ENCODE measurements at regions not wholly inside any gene's neighbourhood (a gene's known extent, or its start where the extent isn't known, plus 50 kb on each side); places are given as distances from the start of the nearest gene placed in this dataset.
"Not testable (repeated sequence)": the region's sequence is repeated elsewhere in the genome, so short reads cannot be mapped to it uniquely, and the experiment has no call there.

DNA sequence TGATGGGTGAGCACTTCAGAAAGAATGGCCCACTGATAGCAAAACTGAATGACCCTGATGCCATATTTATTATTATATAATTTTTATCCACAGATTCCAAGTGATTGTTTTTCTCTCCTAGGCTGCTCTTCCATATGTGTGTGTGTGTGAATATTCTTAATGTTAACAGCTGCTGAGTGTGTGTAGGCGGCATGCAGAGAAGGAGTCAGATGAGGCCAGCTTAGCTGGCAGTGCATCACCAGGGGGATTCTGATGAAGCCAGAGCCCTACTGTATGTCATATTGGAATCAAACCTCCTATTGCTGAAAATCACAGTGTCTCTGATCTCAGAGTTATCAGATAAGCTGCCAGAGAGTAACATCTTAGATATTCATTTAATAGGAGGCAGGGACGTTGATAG is 177.1 kb downstream of the DMAC1 start:
- no peak for DNase-seq (ENCODE audit: low spot score)

DNA sequence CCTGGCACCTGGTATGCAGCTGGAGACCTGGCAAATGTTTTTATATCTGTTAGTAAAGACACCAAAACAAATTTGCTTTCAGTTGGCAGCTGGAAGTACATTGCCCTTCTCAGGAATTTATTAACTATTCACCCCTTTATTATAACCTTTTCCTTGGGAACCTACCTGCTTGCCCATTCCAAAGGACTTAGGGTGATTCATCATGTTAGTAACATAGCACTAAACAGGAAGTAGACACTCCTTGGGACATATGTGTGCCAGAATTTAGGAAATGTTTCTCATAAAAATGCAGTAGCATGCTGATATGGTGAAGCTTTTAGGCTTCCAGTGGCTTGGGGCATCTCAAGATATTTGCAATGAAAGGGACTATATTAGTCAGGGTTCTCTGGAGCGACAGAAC is 184.2 kb downstream of the DMAC1 start:
- DNase-seq (ENCODE audit: low spot score): no peak

GRCh38 chr9:7613931-7614330 is 185.6 kb downstream of the DMAC1 start:
- no peak for DNase-seq (ENCODE audit: low spot score)

- no peak for DNase-seq (ENCODE audit: low spot score)
Observed at GRCh38 chr9:7608261-7608660, 191.3 kb downstream of the DMAC1 start.

GRCh38 chr9:7607421-7607820 is 192.2 kb downstream of the DMAC1 start:
- no peak for DNase-seq (ENCODE audit: low spot score)

DNA sequence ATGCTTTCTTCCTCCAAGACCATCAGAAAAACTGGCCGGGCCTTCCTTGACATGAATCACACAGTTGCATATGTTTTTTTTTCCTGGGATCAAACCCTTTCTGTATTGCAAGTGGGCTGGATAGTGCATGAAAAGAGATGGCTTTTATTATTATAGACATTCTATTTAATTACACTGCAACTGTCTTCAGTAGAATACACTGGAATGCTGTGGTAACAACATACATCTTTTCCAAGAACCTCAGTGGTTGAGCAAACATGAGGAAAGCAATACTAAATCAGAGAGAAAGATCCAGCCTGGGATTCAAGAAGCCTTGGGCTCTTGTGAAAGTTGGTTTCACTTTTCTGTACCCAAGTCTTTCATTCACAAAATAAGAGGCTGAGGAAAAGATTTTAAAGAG is 193.0 kb downstream of the DMAC1 start:
- no peak for DNase-seq (ENCODE audit: low spot score)

GRCh38 chr9:7601739-7602138 is 197.8 kb downstream of the DMAC1 start:
- DNase-seq (ENCODE audit: low spot score): no peak

DNA sequence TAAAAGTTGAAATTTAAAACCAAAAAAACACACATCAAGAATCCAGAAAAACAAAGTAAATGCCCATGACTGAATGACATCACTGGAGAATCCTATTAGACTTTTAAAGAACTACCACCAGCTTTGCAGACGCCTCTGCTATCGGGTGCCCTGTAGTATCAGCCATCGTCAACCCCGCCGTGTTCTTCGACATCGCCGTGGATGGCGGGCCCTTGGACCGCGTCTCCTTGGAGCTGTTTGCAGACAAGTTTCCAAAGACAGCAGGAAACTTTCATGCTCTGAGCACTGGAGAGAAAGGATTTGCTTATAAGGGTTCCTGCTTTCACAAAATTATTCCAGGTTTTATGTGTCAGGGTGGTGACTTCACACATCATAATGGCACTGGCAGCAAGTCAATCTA is 201.9 kb downstream of the DMAC1 start:
- no peak for DNase-seq (ENCODE audit: low spot score)

DNA sequence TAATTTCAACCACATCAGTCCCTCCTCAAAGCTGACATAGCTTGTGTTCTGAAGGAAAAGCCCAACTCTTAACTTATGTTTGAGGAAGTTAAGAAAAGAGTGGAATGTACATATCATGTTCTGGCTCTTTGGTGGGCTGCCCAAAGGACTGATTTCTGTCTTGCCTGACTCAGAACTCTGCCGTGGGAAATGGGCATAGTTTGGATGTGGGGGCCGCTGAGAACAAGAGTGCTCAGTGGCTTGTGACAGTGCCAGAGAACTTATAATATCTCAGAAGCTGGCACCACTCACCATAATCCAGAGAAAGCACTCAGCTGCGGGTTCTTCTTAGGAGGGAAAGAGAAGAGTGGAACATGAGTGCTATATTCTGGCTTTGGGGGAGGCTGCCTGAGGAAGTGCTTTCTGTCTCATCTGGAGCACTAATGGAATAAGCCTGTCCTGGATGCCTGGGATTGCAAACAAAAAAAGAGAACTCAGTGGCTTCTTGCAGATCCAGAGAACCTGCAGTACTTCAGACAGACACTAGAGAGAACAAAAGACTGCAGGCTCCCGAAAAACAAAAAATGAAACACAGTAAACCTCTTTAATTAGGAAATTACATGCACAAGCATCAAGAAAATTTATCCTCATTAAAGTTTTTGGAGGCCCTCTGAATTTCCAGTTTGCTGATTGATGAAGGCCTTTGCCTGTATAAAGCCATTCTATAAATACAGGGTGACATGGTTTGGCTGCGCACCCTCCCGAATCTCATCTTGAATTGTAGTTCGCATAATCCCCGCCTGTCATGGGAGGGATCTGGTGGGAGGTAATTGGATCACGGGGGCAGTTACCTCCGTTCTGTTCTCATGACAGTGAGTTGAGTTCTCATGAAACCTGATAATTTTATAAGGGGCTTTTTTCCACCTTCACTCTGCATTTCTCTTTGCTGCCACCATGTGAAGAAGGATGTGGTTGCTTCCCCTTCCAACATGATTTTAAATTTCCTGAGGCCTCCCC is 207.0 kb downstream of the DMAC1 start:
- DNase-seq (ENCODE audit: low spot score): no peak

DNA sequence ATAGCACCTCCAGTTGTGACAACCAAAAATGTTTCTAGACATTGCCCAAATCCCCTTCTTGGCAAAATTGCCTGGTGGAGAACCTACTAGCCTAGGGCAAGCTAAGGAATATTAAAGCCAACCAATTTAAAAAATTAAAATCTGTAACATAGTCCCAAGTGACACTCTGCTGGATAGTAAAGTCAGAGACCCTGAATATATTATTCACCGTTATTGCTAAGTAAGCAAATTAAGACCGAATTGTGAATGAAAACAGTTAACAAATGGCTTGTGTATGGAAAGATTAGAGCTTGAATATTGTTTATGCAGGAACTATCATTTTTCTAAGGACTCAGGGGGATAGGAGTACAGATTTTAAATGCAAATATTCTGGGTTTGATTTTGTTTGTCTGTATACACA is 208.1 kb downstream of the DMAC1 start:
- no peak for DNase-seq (ENCODE audit: low spot score)

DNA sequence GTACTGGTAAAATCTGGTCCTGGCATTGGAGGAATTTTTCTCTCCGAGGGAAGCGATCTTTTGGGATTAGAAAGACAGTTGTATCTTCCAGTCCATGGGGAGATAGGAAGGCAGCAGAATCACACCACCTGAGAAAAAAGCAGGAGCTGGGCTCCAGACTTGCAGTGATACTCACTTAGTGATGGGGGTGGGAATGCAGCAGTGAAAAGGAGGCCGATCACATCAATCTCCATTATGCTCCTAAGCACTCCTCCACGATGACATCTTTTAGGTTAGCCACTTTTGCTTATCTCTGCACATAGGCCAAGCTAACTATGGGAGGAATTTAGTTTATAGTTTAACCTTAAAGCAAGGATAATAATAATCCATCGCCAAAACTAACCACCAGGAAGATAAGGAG is 219.0 kb downstream of the DMAC1 start:
- no peak for DNase-seq (ENCODE audit: low spot score)

GRCh38 chr9:7579351-7579750 is 220.2 kb downstream of the DMAC1 start:
- DNase-seq (ENCODE audit: low spot score): no peak

GRCh38 chr9:7578951-7579350 is 220.6 kb downstream of the DMAC1 start:
- DNase-seq (ENCODE audit: low spot score): no peak

- DNase-seq (ENCODE audit: low spot score): peak; percentile 54
Observed at GRCh38 chr9:7570107-7570720, 229.4 kb downstream of the DMAC1 start.

GRCh38 chr9:7567687-7568086 is 231.9 kb downstream of the DMAC1 start:
- DNase-seq (ENCODE audit: low spot score): no peak

GRCh38 chr9:7561527-7562080 is 238.0 kb downstream of the DMAC1 start:
- no peak for DNase-seq (ENCODE audit: low spot score)

DNA sequence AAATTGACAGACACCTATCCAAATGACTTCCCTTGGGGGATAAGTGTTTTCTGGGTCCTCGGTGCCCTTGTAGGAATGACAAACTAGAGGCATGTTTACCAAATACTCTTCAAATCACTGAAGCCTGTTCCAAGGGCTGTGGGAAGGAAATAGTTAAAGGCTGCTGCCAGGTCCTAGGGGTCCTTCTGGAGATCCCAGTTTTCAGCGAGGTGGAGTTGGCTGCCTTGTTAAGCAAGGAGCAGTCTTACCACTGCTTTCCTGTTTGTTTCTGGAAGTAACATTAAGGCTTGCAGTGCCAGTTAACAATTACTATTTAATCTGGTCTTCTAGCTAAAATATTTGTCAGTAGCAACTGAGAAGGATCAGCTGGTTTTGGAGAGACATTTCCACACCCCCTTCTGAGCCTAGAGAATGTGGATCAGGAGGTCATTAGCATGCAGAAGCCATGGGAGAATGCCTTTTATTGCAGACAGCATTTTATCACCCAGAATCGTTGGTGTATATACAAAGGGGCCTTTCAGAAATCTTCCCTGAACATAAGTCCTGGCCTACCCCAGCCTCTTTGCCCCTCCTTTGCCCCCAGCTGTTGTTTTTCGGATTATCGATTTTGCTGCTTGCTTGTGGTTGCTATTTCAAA is 238.8 kb downstream of the DMAC1 start:
- peak; percentile 55 for DNase-seq (ENCODE audit: low spot score)

DNA sequence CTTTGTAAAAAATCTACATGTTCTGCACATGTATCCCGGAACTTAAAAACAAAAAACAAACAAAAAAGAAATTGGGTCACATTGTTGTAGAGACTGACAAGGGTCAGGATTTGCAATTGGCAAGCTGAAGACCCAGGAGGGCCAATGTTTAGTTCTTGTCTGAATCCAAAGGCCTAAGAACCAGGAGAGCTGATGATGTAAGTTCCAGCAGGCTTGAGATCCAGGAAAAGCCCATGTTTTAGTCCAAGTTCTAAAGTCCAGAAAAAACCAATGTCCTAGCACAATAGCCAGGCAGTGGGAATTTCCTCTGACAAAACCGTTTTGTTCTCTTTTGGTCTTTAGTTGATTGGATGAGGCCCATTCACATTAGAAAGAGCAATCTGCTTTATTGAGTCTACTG is 244.9 kb downstream of the DMAC1 start:
- no peak for DNase-seq (ENCODE audit: low spot score)

GRCh38 chr9:7552706-7553105 is 246.9 kb downstream of the DMAC1 start:
- not testable (repeated sequence) for DNase-seq (ENCODE audit: low spot score)

DNA sequence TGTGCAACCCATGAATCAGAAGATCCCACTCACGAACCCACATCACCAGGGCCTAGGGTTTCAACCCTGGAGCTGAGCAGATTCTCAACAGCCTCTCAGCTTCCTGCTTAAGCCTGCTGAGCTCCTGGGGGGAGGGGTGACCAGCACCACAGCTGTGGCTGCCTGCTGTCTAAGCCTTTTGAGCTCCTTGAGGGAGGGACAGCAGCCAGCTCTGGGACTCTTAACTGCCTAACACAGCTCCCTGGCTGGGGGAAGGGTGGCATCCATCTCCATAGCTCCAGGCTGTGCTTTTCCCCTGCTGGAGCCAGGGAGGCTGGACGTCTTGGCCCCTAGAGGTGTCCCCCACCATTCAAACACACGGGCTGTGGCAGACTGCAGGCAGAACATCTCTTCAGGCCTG is 250.3 kb downstream of the DMAC1 start:
- no peak for DNase-seq (ENCODE audit: low spot score)

GRCh38 chr9:7546261-7546660 is 253.3 kb downstream of the DMAC1 start:
- no peak for DNase-seq (ENCODE audit: low spot score)

DNA sequence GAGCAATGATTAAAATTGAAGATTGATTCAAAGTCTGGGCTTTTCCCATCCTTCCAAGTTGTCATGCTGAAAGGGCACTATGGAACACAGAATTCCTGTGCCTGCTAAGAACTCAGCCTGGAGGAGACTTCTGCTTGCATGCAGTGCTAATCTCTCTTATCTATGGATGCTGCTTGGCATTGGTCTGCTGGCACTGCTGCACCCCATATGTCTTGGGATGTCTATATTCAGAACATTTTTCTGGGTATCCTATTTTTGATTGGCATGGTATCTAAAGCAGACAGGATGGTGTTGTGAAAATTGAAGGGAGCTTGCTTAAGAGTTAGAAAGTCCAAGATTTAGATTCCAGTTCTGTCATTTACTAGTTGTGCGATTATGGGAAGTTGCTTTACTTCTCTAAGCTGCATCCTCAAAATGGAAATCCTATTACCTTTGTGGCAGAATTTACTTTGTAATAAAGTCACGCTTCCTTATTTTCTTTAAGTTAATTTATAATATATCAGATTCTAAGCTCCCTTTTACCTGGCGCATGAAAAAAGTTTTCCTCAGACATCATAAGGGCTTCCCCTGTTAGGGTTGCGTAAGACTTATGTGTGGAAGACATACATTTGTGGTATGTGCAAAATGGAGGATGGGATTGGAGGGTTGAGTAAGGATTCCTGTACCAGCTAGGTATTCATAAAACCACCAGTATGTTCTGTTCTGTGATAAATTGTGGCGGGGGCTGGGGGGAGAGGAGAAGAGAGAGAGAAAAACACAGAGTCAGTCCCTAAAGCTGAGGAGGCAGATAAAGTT is 254.0 kb downstream of the DMAC1 start:
- no peak for DNase-seq (ENCODE audit: low spot score)
